GM21526 (cell line): ENCODE measurements at regions not wholly inside any gene's neighbourhood (a gene's known extent, or its start where the extent isn't known, plus 50 kb on each side); places are given as distances from the start of the nearest gene placed in this dataset.
"Not testable (repeated sequence)": the region's sequence is repeated elsewhere in the genome, so short reads cannot be mapped to it uniquely, and the experiment has no call there.

Source experiments
- ATAC-seq: cut with Tn5 transposase; IDR thresholded peaks from one replicate; pipeline ENCODE4 v1.9.1; 2021; ENCODE audit warnings: moderate library complexity; ENCODE audit not compliant: unreplicated experiment, low FRiP score

DNA sequence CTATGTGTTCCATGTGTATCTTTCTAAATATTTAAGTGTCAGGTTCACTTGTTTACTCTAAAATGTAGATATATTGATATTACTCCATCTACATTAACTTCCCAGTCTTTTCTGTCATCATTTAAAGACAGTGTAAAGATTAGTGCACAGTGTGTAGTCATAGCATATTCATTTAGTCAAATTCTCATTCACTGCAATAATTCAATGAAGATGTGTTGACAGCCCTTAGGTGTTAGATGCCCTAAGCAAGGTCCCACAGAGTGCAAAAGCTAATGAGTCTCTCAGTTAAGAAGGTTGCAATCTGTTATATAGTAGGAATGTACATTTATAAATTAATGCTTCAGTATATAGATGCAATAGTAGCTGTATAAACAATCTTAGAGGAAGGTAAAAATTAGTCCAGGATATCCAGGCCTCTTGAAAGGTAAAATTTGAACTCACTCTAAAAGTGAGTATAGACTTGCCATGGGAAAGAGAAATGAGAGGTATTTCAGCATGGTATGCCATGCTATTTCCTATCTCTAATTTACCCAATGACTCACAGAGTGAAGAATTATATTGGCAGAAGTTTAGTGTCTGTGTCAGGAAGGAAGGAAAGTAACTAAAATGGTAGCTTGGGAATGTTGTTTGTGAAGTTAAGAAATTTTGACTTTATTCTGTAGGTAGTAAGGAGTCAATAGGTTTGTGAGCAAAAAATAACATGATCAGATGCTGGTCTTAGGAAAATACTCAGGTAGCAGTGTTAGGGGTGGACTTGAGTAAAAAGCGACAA lies 969.9 kb upstream of the CITED2 start:
- no peak for ATAC-seq

GRCh38 chr6:140343128-140343527 lies 968.7 kb upstream of the CITED2 start:
- ATAC-seq = no peak

GRCh38 chr6:140341272-140341671 lies 966.8 kb upstream of the CITED2 start:
- no peak for ATAC-seq

- no peak for ATAC-seq
Measured at GRCh38 chr6:140340795-140341194, 966.3 kb upstream of the CITED2 start.

DNA sequence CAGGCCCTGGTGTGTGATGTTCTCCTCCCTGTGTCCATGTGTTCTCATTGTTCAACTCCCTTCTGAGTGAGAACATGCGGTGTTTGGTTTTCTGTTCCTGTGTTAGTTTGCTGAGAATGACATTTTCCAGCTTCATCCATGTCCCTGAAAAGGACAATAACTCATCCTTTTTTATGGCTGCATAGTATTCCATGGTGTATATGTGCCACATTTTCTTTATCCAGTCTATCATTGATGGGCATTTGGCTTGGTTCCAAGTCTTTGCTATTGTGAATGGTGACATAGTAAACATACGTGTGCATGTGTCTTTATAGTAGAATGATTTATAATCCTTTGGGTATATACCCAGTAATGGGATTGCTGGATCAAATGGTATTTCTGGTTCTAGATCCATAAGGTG lies 964.6 kb upstream of the CITED2 start:
- not testable (repeated sequence) for ATAC-seq

GRCh38 chr6:140321891-140322290 lies 947.4 kb upstream of the CITED2 start:
- ATAC-seq = no peak

DNA sequence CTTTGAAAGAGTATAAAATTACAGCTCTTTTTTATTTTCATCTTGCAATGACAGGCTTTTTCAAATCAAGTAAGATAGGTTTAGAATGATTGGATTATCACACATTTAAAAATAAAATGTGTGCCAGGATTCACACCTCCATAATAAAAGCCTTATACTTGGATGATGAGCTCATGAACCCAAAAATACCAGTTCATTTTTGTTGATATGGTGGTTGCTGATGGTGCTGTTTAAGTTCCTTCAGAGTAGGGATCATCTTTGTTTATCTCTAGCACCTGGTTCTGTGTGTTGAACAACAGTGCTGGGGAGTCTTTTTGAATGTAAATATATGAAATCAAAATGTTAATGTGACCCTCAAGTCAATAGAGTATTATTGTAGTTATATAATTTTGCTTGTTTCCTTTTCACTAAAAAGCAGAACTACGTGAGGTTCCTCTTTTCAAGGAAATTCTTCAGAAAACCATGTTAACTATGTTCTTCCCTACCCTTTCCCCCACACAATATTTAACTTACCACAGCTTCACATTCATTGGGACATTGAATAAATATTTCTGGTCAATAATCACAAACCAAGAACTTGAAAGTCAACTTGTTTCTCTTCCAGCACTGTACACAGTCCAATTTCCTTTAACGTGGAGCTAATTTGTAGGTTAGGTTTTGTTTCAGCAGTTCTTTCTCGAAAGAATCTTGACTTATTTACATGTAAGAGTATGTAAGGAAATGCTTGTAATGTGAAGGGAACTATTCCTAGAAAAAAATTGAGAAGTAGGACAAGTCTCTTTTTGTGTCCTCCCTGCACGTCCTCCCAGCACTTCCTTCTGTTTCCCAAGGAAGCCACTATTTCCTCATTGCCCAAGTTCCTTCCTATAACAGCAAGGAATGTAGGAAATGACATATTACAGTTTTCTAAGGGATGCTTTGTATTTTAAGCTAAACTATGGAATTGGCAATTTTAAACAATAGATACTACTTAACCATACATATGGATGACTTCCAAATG lies 945.9 kb upstream of the CITED2 start:
- no peak for ATAC-seq

- ATAC-seq = peak; percentile 90
Measured at GRCh38 chr6:140319209-140319608, 944.8 kb upstream of the CITED2 start.

DNA sequence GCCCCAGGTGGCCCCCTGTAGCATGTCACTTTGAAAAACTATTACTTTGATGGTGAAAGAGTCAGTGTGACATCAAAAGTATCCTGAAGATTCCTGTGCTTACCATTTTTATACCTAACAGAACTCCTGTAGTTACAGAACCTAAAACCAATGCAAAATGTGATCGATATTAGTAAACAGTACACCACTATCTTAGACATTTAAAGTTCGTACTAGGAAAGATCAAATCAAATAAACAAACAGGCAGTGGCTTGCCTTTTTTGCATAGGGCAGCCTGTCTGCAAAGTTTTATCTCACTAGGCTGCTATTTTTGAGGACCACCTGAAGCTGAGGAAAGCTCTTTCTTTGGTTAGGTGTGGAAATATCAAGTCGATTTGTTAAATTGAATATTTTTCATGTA lies 944.0 kb upstream of the CITED2 start:
- ATAC-seq = no peak

DNA sequence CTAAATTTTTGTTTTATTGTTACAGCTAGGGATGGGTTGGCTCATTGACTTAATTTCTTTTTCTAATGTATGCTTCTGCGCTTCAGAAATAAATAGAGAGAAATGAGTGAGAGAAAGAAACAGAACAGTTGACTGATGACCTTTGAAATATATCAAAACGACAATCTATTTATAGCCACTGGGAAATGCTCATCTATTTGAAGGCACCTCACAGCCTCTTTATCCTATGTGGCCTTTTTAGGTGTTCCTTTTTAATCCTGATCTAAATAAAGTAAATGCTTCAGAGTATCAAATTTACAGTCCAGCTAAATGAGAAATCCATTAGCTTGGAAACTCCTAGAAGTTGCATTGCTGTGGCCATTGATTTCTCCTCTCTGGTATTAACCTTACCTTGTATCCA lies 943.5 kb upstream of the CITED2 start:
- no peak for ATAC-seq

DNA sequence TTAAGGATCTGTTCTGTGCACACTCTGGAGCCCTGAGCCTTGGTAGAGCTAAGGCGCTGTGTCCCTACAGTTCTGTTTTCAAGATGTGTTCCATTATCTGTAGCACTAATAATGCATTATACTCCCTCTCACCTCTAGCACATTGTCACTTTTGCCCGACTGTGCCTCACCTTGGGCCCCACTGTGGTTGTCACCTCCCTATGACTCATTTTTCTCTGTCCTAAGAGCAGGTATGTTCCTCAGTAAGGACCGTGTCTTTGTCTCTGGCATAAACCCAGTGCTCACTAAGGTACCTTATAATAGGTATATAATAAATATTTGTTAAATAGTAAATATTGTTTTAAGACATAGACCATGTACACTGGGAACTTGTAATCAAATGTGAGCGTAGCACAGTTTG lies 942.5 kb upstream of the CITED2 start:
- no peak for ATAC-seq

DNA sequence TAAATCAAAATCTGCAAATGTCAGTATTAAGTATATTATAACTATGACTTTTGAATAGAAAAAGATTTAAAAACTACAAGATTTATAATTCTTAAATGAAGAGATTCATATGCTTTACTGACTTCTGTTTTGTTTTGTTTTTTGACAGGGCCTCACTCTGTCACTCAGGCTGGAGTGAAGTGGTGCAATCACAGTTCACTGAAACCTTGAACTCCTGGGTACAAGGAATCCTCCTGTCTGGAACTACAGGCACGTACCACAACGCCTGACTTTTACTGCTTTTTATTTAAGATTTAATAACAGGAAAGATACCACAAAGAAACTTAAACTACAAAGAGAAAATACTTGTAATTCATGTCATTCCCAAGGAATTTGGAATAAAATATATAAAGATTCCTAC lies 940.2 kb upstream of the CITED2 start:
- ATAC-seq = no peak

DNA sequence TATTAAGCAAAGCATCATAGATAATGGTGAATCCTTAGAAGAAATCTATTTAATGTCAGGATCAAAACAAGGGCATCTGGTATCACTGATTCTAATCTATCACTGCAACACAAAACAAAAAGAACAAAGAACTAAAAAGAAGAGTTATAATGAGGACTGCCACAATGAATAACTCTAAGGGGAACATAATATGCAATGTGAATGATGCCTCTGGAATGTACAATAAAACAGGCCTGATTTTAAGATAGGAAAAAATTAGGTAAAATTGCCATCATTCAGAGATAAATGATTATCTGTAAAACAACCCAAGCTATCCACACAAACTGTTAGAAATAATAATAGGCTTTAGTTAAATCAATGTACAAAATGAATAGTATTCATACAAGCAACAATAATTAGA lies 936.7 kb upstream of the CITED2 start:
- ATAC-seq = no peak

- ATAC-seq = no peak
Measured at GRCh38 chr6:140303218-140303949, 928.9 kb upstream of the CITED2 start.

GRCh38 chr6:140300331-140300730 lies 925.9 kb upstream of the CITED2 start:
- ATAC-seq = no peak

DNA sequence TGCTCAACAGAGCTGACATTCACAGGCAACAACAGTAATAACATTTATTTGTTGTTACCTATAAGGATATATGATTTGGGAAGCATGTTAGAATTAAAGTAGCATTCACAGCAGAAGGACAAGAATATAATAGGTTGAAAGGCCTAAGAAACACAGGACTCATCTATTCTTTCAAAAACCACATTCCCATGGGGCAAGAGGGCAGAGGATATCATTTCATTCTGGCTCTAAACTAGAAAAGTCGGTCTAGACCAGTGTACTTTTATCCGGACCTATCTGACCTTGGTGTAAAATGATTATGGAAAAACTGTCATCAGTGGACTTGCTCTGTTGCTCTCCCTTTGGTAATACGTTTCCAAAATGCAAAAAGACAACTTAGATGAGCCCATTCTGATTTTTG lies 914.7 kb upstream of the CITED2 start:
- ATAC-seq = no peak

GRCh38 chr6:140285998-140286690 lies 911.7 kb upstream of the CITED2 start:
- ATAC-seq = no peak

GRCh38 chr6:140285471-140285870 lies 911.0 kb upstream of the CITED2 start:
- no peak for ATAC-seq

DNA sequence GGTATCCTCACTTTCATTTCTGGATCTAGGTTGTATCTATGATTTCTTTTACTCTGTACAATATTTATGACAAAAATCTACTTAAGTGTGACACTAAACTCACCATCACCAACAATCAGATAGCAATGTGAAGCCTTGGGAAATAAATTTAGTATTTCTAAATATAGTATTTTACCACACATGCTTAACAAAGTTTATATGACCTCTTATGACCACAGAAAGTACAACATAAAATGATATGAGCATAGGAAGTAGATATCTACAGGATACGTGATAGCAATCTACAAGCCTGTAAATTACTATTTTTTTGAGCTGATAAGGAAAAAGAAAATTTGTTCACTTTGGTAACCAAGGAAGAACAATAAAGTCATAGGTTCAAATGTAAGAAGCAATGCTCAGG lies 910.4 kb upstream of the CITED2 start:
- no peak for ATAC-seq

GRCh38 chr6:140283197-140283596 lies 908.7 kb upstream of the CITED2 start:
- ATAC-seq = no peak
